GM23338 (cell line): ENCODE measurements at regions not wholly inside any gene's neighbourhood (a gene's known extent, or its start where the extent isn't known, plus 50 kb on each side); places are given as distances from the start of the nearest gene placed in this dataset.

Experiments
- ATAC-seq: fragments of 200-7000 bp; cut with Tn5 transposase; 3 replicates; pipeline ENCODE4 v1.9.1; 2020
- DNase-seq: peaks from one replicate; pipeline ENCODE4 v3.0.0-alpha.2; 2015; ENCODE audit warnings: low spot score
- H2AFZ ChIP-seq: fragments of 200-600 bp; sonication (generic); 2 replicates; pipeline ENCODE4 v1.8.0; 2016; ENCODE audit warnings: antibody characterized with exemption, mild to moderate bottlenecking, moderate library complexity
- H3F3A ChIP-seq: fragments of 200-600 bp; sonication (generic); replicated peaks from 2 replicates; pipeline ENCODE4 v1.8.0; 2017; ENCODE audit warnings: antibody characterized with exemption, mixed run types, low read depth
- H3K27ac ChIP-seq: fragments of 200-600 bp; sonication (generic); 2 replicates; pipeline ENCODE4 v1.6.1; 2016; ENCODE audit warnings: low read depth
- H3K27me3 ChIP-seq: fragments of 200-600 bp; sonication (generic); 2 replicates; pipeline ENCODE4 v1.8.0; 2016; ENCODE audit warnings: mild to moderate bottlenecking, mixed run types, moderate library complexity; ENCODE audit not compliant: insufficient read depth
- H3K36me3 ChIP-seq: fragments of 200-600 bp; sonication (generic); 2 replicates; pipeline ENCODE4 v1.8.0; 2016; ENCODE audit warnings: mild to moderate bottlenecking; ENCODE audit not compliant: insufficient read depth
- H3K4me1 ChIP-seq: fragments of 200-600 bp; sonication (generic); 2 replicates; pipeline ENCODE4 v1.8.0; 2016; ENCODE audit warnings: mild to moderate bottlenecking, moderate library complexity; ENCODE audit not compliant: insufficient read depth
- H3K4me2 ChIP-seq: fragments of 200-600 bp; sonication (generic); 2 replicates; pipeline ENCODE4 v1.7.1; 2017; ENCODE audit warnings: mixed run types
- H3K4me3 ChIP-seq: fragments of 200-600 bp; sonication (generic); 2 replicates; pipeline ENCODE4 v1.6.1; 2016; ENCODE audit warnings: mixed run types
- H3K79me2 ChIP-seq: fragments of 200-600 bp; sonication (generic); replicated peaks from 2 replicates; pipeline ENCODE4 v1.8.0; 2017; ENCODE audit warnings: mild to moderate bottlenecking; ENCODE audit not compliant: insufficient read depth
- H3K9me2 ChIP-seq: fragments of 200-600 bp; sonication (generic); 2 replicates; pipeline ENCODE4 v1.8.0; 2017; ENCODE audit not compliant: insufficient read depth
- H4K20me1 ChIP-seq: fragments of 200-600 bp; sonication (generic); replicated peaks from 2 replicates; pipeline ENCODE4 v1.8.0; 2017; ENCODE audit warnings: mild to moderate bottlenecking; ENCODE audit not compliant: insufficient read depth
- H3K27ac Mint-ChIP-seq: 2 replicates; pipeline ENCODE4 v1.8.0; 2020; ENCODE audit warnings: inconsistent platforms, mild to moderate bottlenecking, moderate library complexity, mixed read lengths
- H3K27me3 Mint-ChIP-seq: 3 replicates; pipeline ENCODE4 v1.8.0; 2022; ENCODE audit warnings: low read depth, mild to moderate bottlenecking, moderate library complexity, mixed read lengths, inconsistent platforms; ENCODE audit not compliant: insufficient read depth, poor library complexity
- H3K36me3 Mint-ChIP-seq: 3 replicates; pipeline ENCODE4 v1.8.0; 2021; ENCODE audit warnings: low read depth, mild to moderate bottlenecking, inconsistent platforms, moderate library complexity, mixed read lengths
- H3K4me1 Mint-ChIP-seq: 3 replicates; pipeline ENCODE4 v1.8.0; 2020; ENCODE audit warnings: mild to moderate bottlenecking, inconsistent platforms, mixed read lengths
- H3K4me3 Mint-ChIP-seq: 3 replicates; pipeline ENCODE4 v1.8.0; 2021; ENCODE audit warnings: moderate library complexity, mild to moderate bottlenecking, inconsistent platforms, mixed read lengths
- H3K9me3 Mint-ChIP-seq: 3 replicates; pipeline ENCODE4 v1.8.0; 2020; ENCODE audit warnings: moderate library complexity, mild to moderate bottlenecking, inconsistent platforms, mixed read lengths
- CREB1 ChIP-seq: fragments of 250-450 bp; sonication (Bioruptor Pico); IDR thresholded peaks from 2 replicates; pipeline ENCODE4 v1.5.0; 2020; ENCODE audit warnings: low read depth, mild to moderate bottlenecking, moderate library complexity
- EZH2 ChIP-seq: fragments of 200-600 bp; sonication (generic); IDR thresholded peaks from one replicate; pipeline ENCODE4 v1.8.0; 2017; ENCODE audit warnings: antibody characterized with exemption, mild to moderate bottlenecking, low read depth; ENCODE audit not compliant: unreplicated experiment
- EZH2phosphoT487 ChIP-seq: fragments of 200-600 bp; sonication (generic); IDR thresholded peaks from one replicate; pipeline ENCODE4 v1.8.1; 2018; ENCODE audit warnings: antibody characterized with exemption; ENCODE audit not compliant: unreplicated experiment
- JUNB ChIP-seq: IDR thresholded peaks from one replicate; pipeline ENCODE4 v1.6.1; 2016; ENCODE audit warnings: antibody characterized with exemption; ENCODE audit not compliant: unreplicated experiment
- NANOG ChIP-seq: IDR thresholded peaks from 2 replicates; pipeline ENCODE4 v1.6.1; 2016; ENCODE audit warnings: antibody characterized with exemption, borderline replicate concordance
- POLR2AphosphoS5 ChIP-seq: IDR thresholded peaks from 2 replicates; pipeline ENCODE4 v1.6.1; 2016; ENCODE audit warnings: antibody characterized with exemption, low read depth
- STAT1 ChIP-seq: IDR thresholded peaks from one replicate; pipeline ENCODE4 v1.6.1; 2016; ENCODE audit warnings: antibody characterized with exemption; ENCODE audit not compliant: unreplicated experiment
- ZNF114 ChIP-seq: fragments of 250-450 bp; sonication (Bioruptor Pico); IDR thresholded peaks from 2 replicates; pipeline ENCODE4 v1.5.0; 2020; ENCODE audit warnings: mild to moderate bottlenecking, moderate library complexity
- ZNF331 ChIP-seq: fragments of 250-450 bp; sonication (Bioruptor Pico); IDR thresholded peaks from 2 replicates; pipeline ENCODE4 v1.5.0; 2020; ENCODE audit warnings: low read depth, mild to moderate bottlenecking, moderate library complexity
- TF ChIP-seq, protein P1 (sequence below), 2 experiments: fragments of 200-600 bp in 1 of 2; sonication (generic) in 1 of 2; conservative IDR thresholded peaks; 2 replicates each; pipeline versions ENCODE4 v1.5.1 to v1.6.1; 2016 to 2017; ENCODE audit warnings: antibody characterized with exemption in 2 of 2, low read depth in 2 of 2, mild to moderate bottlenecking in 2 of 2, moderate library complexity in 1 of 2
- TF ChIP-seq, protein P2 (sequence below): IDR thresholded peaks from one replicate; pipeline ENCODE4 v1.6.1; 2018; ENCODE audit warnings: antibody characterized with exemption; ENCODE audit not compliant: unreplicated experiment
- TF ChIP-seq, protein P3 (sequence below): fragments of 250-450 bp; sonication (Bioruptor Pico); IDR thresholded peaks from 2 replicates; pipeline ENCODE4 v1.5.0; 2020; ENCODE audit warnings: mild to moderate bottlenecking, moderate library complexity
- TF ChIP-seq, protein P4 (sequence below): IDR thresholded peaks from 2 replicates; pipeline ENCODE4 v1.6.1; 2016; ENCODE audit warnings: antibody characterized with exemption

DNA sequence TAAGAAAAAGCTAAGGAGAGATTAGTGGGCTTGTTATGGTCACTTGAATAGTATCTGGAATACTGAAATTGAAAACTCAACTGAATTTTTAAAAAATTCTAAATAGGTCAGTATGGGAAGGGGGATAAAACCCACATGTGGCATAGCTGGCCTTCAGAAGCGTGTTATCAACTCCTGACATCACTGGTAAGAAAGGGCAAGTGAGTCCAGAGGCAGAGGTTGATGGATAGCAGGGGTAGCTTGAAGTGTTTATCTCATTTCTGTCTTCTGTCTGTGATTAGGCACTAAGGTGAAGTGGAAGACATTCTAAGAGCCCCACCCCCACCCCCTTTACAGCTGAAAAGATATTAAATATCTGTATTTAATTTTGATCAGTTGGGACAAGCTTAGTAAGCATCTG, 261.4 kb upstream of the TMTC1 start:
- Histone ChIP-seq H3K79me2 (no peaks in the 10 kb centered on the region), H3K9me2 (0 out of 2 replicates have a peak, but pooled peaks cover 7% of the 10 kb centered on the region), H3K36me3 (no peaks in the 10 kb centered on the region), H2AFZ (no peak overlapping the region), H4K20me1 (no peaks in the 10 kb centered on the region), H3K27ac (no peak overlapping the region), H3K4me1 (peaks cover 14% of the 10 kb centered on the region), H3K4me2 (no peak overlapping the region), H3F3A (no peaks in the 10 kb centered on the region), H3K27me3 (no peaks in the 10 kb centered on the region), H3K4me3 (no peak overlapping the region)
- no peaks in the 10 kb centered on the region for H3K9me3 Mint-ChIP-seq
- no peaks in the 10 kb centered on the region; the same call in 2 of the 3 replicates for H3K36me3 Mint-ChIP-seq
- H3K27me3 Mint-ChIP-seq: peaks cover 4% of the 10 kb centered on the region
- H3K4me1 Mint-ChIP-seq: peaks cover 28% of the 10 kb centered on the region
- no peak overlapping the region for H3K27ac Mint-ChIP-seq
- TF ChIP-seq, protein P1, sequence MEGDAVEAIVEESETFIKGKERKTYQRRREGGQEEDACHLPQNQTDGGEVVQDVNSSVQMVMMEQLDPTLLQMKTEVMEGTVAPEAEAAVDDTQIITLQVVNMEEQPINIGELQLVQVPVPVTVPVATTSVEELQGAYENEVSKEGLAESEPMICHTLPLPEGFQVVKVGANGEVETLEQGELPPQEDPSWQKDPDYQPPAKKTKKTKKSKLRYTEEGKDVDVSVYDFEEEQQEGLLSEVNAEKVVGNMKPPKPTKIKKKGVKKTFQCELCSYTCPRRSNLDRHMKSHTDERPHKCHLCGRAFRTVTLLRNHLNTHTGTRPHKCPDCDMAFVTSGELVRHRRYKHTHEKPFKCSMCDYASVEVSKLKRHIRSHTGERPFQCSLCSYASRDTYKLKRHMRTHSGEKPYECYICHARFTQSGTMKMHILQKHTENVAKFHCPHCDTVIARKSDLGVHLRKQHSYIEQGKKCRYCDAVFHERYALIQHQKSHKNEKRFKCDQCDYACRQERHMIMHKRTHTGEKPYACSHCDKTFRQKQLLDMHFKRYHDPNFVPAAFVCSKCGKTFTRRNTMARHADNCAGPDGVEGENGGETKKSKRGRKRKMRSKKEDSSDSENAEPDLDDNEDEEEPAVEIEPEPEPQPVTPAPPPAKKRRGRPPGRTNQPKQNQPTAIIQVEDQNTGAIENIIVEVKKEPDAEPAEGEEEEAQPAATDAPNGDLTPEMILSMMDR (conservative IDR thresholded peaks at IDR 0.05; ENCODE audit: low read depth in 2 of 2): no peak
- no peak for TF ChIP-seq STAT1
- TF ChIP-seq, protein P2, sequence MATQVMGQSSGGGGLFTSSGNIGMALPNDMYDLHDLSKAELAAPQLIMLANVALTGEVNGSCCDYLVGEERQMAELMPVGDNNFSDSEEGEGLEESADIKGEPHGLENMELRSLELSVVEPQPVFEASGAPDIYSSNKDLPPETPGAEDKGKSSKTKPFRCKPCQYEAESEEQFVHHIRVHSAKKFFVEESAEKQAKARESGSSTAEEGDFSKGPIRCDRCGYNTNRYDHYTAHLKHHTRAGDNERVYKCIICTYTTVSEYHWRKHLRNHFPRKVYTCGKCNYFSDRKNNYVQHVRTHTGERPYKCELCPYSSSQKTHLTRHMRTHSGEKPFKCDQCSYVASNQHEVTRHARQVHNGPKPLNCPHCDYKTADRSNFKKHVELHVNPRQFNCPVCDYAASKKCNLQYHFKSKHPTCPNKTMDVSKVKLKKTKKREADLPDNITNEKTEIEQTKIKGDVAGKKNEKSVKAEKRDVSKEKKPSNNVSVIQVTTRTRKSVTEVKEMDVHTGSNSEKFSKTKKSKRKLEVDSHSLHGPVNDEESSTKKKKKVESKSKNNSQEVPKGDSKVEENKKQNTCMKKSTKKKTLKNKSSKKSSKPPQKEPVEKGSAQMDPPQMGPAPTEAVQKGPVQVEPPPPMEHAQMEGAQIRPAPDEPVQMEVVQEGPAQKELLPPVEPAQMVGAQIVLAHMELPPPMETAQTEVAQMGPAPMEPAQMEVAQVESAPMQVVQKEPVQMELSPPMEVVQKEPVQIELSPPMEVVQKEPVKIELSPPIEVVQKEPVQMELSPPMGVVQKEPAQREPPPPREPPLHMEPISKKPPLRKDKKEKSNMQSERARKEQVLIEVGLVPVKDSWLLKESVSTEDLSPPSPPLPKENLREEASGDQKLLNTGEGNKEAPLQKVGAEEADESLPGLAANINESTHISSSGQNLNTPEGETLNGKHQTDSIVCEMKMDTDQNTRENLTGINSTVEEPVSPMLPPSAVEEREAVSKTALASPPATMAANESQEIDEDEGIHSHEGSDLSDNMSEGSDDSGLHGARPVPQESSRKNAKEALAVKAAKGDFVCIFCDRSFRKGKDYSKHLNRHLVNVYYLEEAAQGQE: no peak
- TF ChIP-seq ZNF331 (CRISPR knock-in tag): no peak
- TF ChIP-seq EZH2phosphoT487: no peak
- no peak for TF ChIP-seq ZNF114 (CRISPR knock-in tag)
- TF ChIP-seq JUNB: no peak
- no peak for TF ChIP-seq POLR2AphosphoS5
- TF ChIP-seq, protein P3, sequence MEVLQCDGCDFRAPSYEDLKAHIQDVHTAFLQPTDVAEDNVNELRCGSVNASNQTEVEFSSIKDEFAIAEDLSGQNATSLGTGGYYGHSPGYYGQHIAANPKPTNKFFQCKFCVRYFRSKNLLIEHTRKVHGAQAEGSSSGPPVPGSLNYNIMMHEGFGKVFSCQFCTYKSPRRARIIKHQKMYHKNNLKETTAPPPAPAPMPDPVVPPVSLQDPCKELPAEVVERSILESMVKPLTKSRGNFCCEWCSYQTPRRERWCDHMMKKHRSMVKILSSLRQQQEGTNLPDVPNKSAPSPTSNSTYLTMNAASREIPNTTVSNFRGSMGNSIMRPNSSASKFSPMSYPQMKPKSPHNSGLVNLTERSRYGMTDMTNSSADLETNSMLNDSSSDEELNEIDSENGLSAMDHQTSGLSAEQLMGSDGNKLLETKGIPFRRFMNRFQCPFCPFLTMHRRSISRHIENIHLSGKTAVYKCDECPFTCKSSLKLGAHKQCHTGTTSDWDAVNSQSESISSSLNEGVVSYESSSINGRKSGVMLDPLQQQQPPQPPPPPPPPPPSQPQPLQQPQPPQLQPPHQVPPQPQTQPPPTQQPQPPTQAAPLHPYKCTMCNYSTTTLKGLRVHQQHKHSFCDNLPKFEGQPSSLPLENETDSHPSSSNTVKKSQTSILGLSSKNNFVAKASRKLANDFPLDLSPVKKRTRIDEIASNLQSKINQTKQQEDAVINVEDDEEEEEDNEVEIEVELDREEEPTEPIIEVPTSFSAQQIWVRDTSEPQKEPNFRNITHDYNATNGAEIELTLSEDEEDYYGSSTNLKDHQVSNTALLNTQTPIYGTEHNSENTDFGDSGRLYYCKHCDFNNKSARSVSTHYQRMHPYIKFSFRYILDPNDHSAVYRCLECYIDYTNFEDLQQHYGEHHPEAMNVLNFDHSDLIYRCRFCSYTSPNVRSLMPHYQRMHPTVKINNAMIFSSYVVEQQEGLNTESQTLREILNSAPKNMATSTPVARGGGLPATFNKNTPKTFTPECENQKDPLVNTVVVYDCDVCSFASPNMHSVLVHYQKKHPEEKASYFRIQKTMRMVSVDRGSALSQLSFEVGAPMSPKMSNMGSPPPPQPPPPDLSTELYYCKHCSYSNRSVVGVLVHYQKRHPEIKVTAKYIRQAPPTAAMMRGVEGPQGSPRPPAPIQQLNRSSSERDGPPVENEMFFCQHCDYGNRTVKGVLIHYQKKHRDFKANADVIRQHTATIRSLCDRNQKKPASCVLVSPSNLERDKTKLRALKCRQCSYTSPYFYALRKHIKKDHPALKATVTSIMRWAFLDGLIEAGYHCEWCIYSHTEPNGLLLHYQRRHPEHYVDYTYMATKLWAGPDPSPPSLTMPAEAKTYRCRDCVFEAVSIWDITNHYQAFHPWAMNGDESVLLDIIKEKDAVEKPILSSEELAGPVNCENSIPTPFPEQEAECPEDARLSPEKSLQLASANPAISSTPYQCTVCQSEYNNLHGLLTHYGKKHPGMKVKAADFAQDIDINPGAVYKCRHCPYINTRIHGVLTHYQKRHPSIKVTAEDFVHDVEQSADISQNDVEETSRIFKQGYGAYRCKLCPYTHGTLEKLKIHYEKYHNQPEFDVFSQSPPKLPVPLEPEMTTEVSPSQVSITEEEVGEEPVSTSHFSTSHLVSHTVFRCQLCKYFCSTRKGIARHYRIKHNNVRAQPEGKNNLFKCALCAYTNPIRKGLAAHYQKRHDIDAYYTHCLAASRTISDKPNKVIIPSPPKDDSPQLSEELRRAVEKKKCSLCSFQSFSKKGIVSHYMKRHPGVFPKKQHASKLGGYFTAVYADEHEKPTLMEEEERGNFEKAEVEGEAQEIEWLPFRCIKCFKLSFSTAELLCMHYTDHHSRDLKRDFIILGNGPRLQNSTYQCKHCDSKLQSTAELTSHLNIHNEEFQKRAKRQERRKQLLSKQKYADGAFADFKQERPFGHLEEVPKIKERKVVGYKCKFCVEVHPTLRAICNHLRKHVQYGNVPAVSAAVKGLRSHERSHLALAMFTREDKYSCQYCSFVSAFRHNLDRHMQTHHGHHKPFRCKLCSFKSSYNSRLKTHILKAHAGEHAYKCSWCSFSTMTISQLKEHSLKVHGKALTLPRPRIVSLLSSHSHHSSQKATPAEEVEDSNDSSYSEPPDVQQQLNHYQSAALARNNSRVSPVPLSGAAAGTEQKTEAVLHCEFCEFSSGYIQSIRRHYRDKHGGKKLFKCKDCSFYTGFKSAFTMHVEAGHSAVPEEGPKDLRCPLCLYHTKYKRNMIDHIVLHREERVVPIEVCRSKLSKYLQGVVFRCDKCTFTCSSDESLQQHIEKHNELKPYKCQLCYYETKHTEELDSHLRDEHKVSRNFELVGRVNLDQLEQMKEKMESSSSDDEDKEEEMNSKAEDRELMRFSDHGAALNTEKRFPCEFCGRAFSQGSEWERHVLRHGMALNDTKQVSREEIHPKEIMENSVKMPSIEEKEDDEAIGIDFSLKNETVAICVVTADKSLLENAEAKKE: no peak
- TF ChIP-seq EZH2: no peak
- TF ChIP-seq, protein P4, sequence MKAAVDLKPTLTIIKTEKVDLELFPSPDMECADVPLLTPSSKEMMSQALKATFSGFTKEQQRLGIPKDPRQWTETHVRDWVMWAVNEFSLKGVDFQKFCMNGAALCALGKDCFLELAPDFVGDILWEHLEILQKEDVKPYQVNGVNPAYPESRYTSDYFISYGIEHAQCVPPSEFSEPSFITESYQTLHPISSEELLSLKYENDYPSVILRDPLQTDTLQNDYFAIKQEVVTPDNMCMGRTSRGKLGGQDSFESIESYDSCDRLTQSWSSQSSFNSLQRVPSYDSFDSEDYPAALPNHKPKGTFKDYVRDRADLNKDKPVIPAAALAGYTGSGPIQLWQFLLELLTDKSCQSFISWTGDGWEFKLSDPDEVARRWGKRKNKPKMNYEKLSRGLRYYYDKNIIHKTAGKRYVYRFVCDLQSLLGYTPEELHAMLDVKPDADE: no peak
- TF ChIP-seq NANOG: no peak
- no peak for TF ChIP-seq CREB1 (CRISPR knock-in tag)
- no peak for DNase-seq
- ATAC-seq: no peak
- no peak overlapping the region for H3K4me3 Mint-ChIP-seq
